HG02973 (cell line): ENCODE measurements at regions not wholly inside any gene's neighbourhood (a gene's known extent, or its start where the extent isn't known, plus 50 kb on each side); places are given as distances from the start of the nearest gene placed in this dataset.
"Not testable (repeated sequence)": the region's sequence is repeated elsewhere in the genome, so short reads cannot be mapped to it uniquely, and the experiment has no call there.

Experiments
- ATAC-seq: cut with Tn5 transposase; IDR thresholded peaks from one replicate; pipeline ENCODE4 v1.9.1; 2021; ENCODE audit warnings: moderate library complexity; ENCODE audit not compliant: unreplicated experiment

- ATAC-seq, result no peak
These were observed 119.7 kb downstream of the MACROH2A1 start for GRCh38 chr5:135279328-135279727.

GRCh38 chr5:135276151-135276550 lies 122.9 kb downstream of the MACROH2A1 start:
- ATAC-seq, result no peak

DNA sequence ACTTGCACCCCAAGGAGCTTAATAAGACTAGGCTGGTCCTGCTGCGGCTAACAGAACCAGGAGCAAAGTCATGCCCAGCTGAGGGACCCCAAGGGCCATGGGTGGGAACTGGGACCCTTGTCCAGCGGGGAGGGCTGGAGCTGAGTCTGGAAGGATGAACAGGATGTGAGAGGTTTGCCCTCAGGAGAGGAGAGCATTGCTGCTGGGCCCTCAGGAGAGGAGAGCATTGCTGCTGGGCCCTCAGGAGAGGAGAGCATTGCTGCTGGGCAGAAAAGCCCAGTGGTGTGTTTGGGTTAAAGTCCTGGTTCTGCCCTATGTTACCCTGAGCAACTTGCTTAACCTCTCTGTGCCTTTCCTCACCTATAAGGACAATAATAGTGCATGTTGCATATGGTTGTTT lies 125.8 kb downstream of the MACROH2A1 start:
- no peak for ATAC-seq

DNA sequence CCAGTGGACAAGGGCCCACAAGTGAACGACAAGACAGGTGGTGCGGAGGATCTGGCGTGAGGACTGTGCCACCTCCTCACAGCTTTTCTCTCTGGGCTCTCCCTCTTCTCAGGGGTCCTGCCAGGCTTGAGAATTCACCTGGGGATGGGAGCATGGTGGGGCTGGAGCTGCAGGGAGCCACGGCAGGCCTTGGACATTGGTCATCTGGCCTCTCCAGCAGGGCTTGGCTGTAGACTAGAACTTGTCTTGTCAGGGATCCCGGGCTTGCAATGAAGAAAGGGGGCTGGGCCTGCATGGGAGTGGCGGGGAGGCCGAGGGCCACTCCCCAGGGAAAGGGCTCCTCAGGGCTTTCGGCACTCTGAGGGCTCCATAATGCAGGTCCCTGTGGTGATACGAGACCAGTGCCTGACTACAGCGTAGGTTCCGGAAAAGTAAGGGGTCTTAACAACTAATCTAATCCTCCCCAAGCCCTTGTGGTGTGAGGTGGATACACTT lies 126.7 kb downstream of the MACROH2A1 start:
- no peak for ATAC-seq

GRCh38 chr5:135271533-135272310 lies 127.3 kb downstream of the MACROH2A1 start:
- ATAC-seq, result no peak

- no peak for ATAC-seq
These were observed 129.1 kb downstream of the MACROH2A1 start for GRCh38 chr5:135269931-135270421.

GRCh38 chr5:135269199-135269598 lies 129.8 kb downstream of the MACROH2A1 start:
- no peak for ATAC-seq

GRCh38 chr5:135266975-135267374 lies 132.1 kb downstream of the MACROH2A1 start:
- ATAC-seq, result no peak

GRCh38 chr5:135266303-135266635 lies 132.8 kb downstream of the MACROH2A1 start:
- ATAC-seq, result no peak

DNA sequence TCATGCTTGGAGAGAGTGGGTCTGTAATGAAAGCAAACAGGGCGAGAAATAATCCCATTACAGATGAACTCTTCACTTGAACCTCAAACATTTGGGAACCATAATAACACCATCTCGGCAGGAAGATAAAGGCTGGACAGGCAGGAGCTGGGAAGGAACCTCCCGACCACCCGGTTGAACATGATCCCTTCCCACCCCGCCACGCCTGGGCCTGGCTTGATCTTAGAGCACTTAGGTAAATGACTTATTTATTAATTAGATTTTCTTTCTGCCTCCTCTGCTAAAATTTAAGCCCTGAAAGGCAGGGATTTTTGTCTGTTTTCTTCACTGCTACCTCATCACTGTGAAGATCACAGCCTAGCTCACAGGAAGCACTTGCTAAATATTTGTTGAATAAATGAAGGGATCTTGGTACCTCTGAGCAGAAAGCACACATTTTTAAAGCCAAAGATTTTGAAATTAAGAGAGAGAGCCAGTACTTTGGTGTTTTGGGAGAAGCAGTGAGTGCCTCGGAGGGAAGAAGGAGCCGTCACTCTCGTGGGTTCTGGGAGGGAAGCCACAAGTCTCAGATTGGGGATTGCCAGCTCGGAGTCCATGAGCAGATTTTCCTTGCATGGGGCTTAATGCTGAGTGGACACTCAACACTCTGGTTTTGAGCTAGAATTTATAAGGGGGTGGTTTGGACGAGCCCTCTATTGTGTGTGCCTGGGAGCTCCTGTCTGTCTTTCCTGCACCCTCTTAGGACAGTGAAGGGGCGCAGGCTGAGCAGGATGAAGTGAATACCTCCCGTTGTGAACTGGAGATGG lies 133.3 kb downstream of the MACROH2A1 start:
- no peak for ATAC-seq

- ATAC-seq, result no peak
These were observed 134.3 kb downstream of the MACROH2A1 start for GRCh38 chr5:135264451-135265440.

GRCh38 chr5:135263022-135263668 lies 135.9 kb downstream of the MACROH2A1 start:
- no peak for ATAC-seq

GRCh38 chr5:135262364-135262763 lies 136.7 kb downstream of the MACROH2A1 start:
- ATAC-seq, result no peak

GRCh38 chr5:135260108-135260507 lies 138.9 kb downstream of the MACROH2A1 start:
- not testable (repeated sequence) for ATAC-seq

- ATAC-seq, result no peak
These were observed 143.4 kb downstream of the MACROH2A1 start for GRCh38 chr5:135255461-135256178.

DNA sequence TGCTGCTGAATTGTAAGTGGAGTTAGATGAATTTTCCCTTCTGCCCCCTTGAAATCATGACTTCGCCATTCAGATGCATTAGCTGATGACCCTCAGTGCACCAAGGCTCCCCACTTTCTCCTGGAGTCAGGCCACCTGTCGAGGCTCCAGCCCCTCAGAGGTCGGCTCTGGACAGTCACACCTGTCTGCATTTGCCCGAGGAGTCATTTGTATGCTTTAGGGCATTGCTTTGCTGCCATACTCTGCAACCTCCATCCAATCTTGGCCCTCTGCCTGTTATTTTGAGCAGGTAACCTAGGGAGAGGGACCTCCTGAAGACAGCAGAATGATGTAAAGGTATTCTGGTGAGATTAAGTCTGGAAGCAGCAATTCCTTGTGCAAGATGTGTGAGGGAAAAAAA lies 144.8 kb downstream of the MACROH2A1 start:
- ATAC-seq, result no peak

- ATAC-seq, result no peak
These were observed 145.3 kb downstream of the MACROH2A1 start for GRCh38 chr5:135253601-135254178.

- no peak for ATAC-seq
These were observed 147.9 kb downstream of the MACROH2A1 start for GRCh38 chr5:135251093-135251492.

- ATAC-seq, result no peak
These were observed 148.4 kb downstream of the MACROH2A1 start for GRCh38 chr5:135250671-135251070.
